Body of pancreas (tissue), 4 donors: ENCODE measurements at regions not wholly inside any gene's neighbourhood (a gene's known extent, or its start where the extent isn't known, plus 50 kb on each side); places are given as distances from the start of the nearest gene placed in this dataset.

Experiments
- CTCF ChIP-seq, 7 experiments: fragments of 450-650 bp in 4 of 7; fragments of 200-600 bp in 3 of 7; sonication (generic) in 3 of 7; IDR thresholded peaks; one replicate each; pipeline ENCODE4 v1.5.1; 2016 to 2019; ENCODE audit warnings: antibody characterized with exemption in 7 of 7
- POLR2A ChIP-seq, 3 donors: fragments of 450-650 bp; IDR thresholded peaks; one replicate each; pipeline ENCODE4 v1.6.1; 2016; ENCODE audit warnings: antibody characterized with exemption in 3 of 3, mild to moderate bottlenecking in 2 of 3

- no peak for TF ChIP-seq CTCF (IDR thresholded peaks at IDR 0.05)
- TF ChIP-seq POLR2A (IDR thresholded peaks at IDR 0.05) = no peak
These were observed 849.9 kb upstream of the SEMA6A start for GRCh38 chr5:117424559-117424958.
